Left kidney (tissue), 1 donor: ENCODE measurements at regions not wholly inside any gene's neighbourhood (a gene's known extent, or its start where the extent isn't known, plus 50 kb on each side); places are given as distances from the start of the nearest gene placed in this dataset.
A peak's percentile ranks its signal among the peaks of the same experiment; 100 is the strongest.
"Not testable (repeated sequence)": the region's sequence is repeated elsewhere in the genome, so short reads cannot be mapped to it uniquely, and the experiment has no call there.

Experiments
- DNase-seq: peaks from one replicate; pipeline ENCODE4 v3.0.0-alpha.2; 2013

GRCh38 chr9:31355159-31355882, 1029.1 kb upstream of the ACO1 start:
- no peak for DNase-seq

- DNase-seq: no peak
Observed at GRCh38 chr9:31355965-31356364, 1028.5 kb upstream of the ACO1 start.

GRCh38 chr9:31359071-31359470, 1025.4 kb upstream of the ACO1 start:
- DNase-seq: no peak

GRCh38 chr9:31364171-31364570, 1020.3 kb upstream of the ACO1 start:
- no peak for DNase-seq

GRCh38 chr9:31372799-31373587, 1011.5 kb upstream of the ACO1 start:
- no peak for DNase-seq

- no peak for DNase-seq
Observed at GRCh38 chr9:31377358-31377757, 1007.1 kb upstream of the ACO1 start.

GRCh38 chr9:31388660-31389059, 995.8 kb upstream of the ACO1 start:
- no peak for DNase-seq

GRCh38 chr9:31389075-31389474, 995.4 kb upstream of the ACO1 start:
- no peak for DNase-seq

- DNase-seq: no peak
Observed at GRCh38 chr9:31390403-31391025, 993.9 kb upstream of the ACO1 start.

- no peak for DNase-seq
Observed at GRCh38 chr9:31393240-31393639, 991.2 kb upstream of the ACO1 start.

- DNase-seq: peak; percentile 18
Observed at GRCh38 chr9:31394015-31394473, 990.4 kb upstream of the ACO1 start.

GRCh38 chr9:31412081-31412480, 972.4 kb upstream of the ACO1 start:
- DNase-seq: no peak

GRCh38 chr9:31415164-31415563, 969.3 kb upstream of the ACO1 start:
- DNase-seq: no peak

- no peak for DNase-seq
Observed at GRCh38 chr9:31418419-31418818, 966.0 kb upstream of the ACO1 start.

GRCh38 chr9:31443630-31444457, 940.6 kb upstream of the ACO1 start:
- DNase-seq: not testable (repeated sequence)

- DNase-seq: no peak
Observed at GRCh38 chr9:31445357-31445756, 939.1 kb upstream of the ACO1 start.

GRCh38 chr9:31445960-31446359, 938.5 kb upstream of the ACO1 start:
- DNase-seq: no peak

- no peak for DNase-seq
Observed at GRCh38 chr9:31467075-31467474, 917.4 kb upstream of the ACO1 start.

GRCh38 chr9:31470051-31470450, 914.4 kb upstream of the ACO1 start:
- DNase-seq: no peak

- no peak for DNase-seq
Observed at GRCh38 chr9:31471010-31471409, 913.4 kb upstream of the ACO1 start.

- DNase-seq: no peak
Observed at GRCh38 chr9:31486630-31487029, 897.8 kb upstream of the ACO1 start.

GRCh38 chr9:31490551-31491106, 893.8 kb upstream of the ACO1 start:
- no peak for DNase-seq
